ENCODE measurements at regions not wholly inside any gene's neighbourhood (a gene's known extent, or its start where the extent isn't known, plus 50 kb on each side); places are given as distances from the start of the nearest gene placed in this dataset.

GRCh38 chrX:124860736-124861135 lies 458.9 kb upstream of the TEX13C start:
- no peak for DNase-seq

GRCh38 chrX:124862301-124862700 lies 457.4 kb upstream of the TEX13C start:
- no peak for DNase-seq

GRCh38 chrX:124863303-124863702 lies 456.4 kb upstream of the TEX13C start:
- DNase-seq = no peak

- DNase-seq = no peak
These were observed 432.1 kb upstream of the TEX13C start for GRCh38 chrX:124887572-124887971.

GRCh38 chrX:124895947-124896346 lies 423.7 kb upstream of the TEX13C start:
- no peak for DNase-seq

GRCh38 chrX:124902953-124903352 lies 416.7 kb upstream of the TEX13C start:
- DNase-seq = no peak

DNA sequence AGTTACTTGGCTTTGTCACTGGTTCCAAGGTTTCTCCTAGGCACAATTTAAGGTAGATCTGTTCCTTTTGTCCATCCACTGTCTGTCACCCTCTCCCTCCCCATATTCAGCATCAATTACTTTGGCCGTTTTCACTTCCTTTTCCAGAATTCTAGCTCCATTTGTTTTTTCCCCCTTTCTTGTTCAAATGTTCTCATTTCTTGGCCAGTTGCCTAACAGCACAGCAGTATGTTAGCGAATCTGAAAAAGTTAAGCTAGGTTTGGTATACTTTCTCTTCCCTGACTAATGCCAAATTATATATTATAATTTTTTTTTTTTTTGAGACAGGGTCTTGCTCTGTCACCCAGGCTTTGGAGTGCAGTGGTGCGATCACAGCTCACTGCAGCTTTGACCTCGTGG lies 409.1 kb upstream of the TEX13C start:
- no peak for DNase-seq

DNA sequence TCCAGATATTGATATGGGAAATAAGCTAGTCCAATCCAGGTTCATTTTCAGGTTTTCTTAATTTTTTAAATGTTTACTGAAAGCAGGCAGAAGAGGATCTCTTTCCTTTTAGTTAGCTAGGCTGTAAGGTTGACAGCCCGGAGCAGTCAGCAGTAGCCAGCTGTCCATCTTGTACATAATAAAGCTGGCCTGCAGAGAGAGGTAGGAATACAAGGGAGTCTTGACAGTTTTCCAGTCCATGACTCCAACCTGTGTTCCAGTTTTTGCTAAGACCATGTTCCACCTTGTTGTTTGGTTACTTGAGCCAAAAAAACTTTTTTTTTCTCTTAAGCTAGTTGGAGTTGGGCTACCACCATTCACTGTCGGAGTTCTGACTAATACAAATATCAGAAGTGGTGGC lies 402.7 kb upstream of the TEX13C start:
- no peak for DNase-seq

DNA sequence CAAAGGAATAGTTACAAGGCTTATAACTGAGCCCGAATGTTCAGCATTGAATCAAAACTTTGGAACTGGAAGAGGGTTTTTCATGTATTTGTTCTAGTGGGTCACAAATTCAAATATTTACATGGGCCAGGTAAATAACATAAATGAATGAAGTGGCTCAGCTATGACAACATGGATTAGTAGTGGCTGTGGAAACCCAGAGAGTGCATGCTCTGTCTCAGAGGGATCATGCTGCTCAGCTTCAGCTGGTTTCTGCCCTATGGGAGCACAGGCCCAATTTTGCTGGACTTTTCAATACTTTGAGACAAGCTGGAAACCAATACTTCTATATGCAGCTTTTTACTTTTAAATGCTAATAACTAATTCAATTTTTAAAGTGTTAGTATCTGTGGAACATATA lies 394.0 kb upstream of the TEX13C start:
- DNase-seq = no peak

GRCh38 chrX:124931241-124931640 lies 388.4 kb upstream of the TEX13C start:
- no peak for DNase-seq

DNA sequence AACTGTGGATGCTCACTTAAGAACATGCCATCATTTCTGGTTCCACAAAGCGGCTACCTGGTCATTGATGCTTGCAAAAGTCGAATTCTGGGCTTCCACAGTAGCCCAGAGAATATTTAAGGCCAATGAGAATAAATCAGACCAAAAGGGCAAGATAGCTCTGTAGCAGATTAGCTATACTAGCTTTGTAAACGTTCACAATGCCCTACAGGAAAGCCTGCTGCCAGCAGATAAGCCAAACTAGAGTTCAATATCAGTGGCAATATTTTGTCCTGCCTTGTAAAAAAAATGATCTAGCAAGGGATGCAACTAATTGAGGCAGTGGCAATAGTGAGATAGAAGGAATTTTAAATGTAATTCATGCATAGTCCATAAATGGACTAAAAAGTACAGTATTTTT lies 387.7 kb upstream of the TEX13C start:
- DNase-seq = no peak

DNA sequence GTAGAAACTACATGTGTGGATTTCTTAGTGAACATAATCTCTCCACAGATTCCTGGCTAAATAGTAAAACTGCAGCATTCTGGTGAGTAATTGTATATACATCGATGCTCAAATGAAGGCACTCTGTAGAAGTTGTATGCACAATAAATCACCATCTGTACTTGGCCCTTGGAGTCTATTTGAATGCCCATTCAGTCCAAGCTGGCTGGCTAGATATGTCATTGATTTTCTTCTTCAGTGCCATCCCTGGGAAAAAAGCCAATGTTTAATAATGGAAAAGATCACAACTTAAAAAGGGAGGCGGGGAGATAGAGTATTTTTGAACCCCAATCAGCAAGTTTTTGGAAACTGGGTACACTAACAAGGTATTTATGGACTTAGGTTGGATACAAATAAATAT lies 381.0 kb upstream of the TEX13C start:
- DNase-seq = no peak

GRCh38 chrX:124940531-124940930 lies 379.1 kb upstream of the TEX13C start:
- no peak for DNase-seq

DNA sequence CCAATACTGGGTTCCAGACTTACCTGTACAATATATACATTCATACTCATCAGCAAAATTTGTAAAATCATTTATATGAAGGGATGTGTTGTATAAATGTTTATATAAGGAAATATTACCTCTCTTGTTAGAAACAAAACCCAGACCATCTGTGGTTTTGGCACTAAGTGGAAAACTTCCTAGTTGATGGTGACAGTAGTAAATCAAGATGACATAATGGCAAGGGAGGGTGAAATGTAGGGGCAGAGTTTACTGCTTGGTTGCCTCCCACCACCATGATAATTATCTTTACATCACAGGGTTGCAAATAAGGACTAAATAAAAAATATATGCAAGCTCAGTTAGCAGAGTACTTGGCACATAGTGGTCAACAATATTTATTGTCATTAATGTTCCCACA lies 365.3 kb upstream of the TEX13C start:
- no peak for DNase-seq

GRCh38 chrX:124960454-124960853 lies 359.2 kb upstream of the TEX13C start:
- DNase-seq = no peak

- no peak for DNase-seq
These were observed 356.0 kb upstream of the TEX13C start, which contains the start of gene TENM1 for GRCh38 chrX:124963717-124964116. TENM1 (minus strand) TSS chrX:124963817.

- no peak for DNase-seq
These were observed 344.2 kb upstream of the TEX13C start for GRCh38 chrX:124975456-124975855.

GRCh38 chrX:124981420-124981819 lies 338.3 kb upstream of the TEX13C start:
- DNase-seq = no peak

GRCh38 chrX:124984140-124984813 lies 335.4 kb upstream of the TEX13C start:
- DNase-seq = no peak

DNA sequence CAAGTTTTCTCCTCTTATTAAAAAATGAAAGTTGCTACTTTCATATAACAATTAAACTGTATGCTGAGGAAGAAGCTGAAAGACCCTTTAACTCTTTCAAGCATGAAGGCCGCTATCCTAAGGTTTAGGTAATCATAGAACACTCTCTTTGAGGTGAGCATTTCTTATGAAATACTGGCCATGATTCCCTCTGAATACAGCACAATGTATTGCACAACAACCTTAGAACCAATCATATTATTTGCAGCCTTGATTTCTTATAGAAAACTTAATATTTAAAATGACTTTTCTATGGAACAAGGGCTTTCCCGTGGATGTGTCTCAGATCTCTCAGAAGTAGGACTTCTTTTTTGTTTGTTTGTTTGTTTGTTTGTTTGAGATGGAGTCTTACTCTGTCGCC lies 333.4 kb upstream of the TEX13C start:
- no peak for DNase-seq

DNA sequence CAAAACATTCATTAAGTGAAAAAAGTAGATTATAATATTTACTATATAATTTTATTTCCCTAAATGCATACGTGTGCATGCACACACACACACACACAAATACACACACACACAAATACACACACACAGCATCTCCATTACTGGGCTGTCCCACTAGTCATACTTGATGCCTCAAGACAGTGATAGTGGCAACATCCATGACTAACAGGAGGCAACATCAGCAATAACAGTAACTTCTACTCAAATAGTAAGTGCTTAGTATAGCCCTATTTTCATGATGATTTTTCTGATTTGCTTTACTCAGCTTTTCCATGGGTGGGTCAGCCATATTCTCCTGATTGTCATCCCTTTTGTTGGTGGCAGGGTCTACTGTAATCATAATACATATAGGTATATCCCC lies 325.9 kb upstream of the TEX13C start:
- no peak for DNase-seq

GRCh38 chrX:124994404-124994803 lies 325.3 kb upstream of the TEX13C start:
- DNase-seq = no peak

GRCh38 chrX:125003746-125004446 lies 315.8 kb upstream of the TEX13C start:
- DNase-seq = no peak

DNA sequence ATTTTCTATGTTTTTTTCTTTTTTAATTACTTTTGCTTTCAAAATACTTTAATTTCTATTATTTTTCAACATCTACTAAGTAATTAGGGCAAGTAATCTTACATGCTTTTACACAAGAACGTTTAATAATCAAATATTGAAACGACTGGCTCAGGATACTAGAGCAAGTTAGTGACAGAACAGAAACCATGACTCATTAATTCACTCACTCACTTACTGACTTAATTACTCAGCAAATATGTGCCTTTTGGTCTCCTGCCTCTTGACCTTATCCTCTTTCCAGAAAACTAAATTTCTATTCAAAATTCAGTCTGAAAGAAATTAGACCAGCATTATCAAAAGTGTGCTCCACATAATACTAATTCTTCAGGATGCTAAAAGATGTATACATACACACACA lies 314.9 kb upstream of the TEX13C start:
- DNase-seq = no peak

- DNase-seq = no peak
These were observed 313.8 kb upstream of the TEX13C start for GRCh38 chrX:125005863-125006262.

Data from T-helper 9 cell (primary cell).